Heart left ventricle (tissue), 16 donors: ENCODE measurements at regions not wholly inside any gene's neighbourhood (a gene's known extent, or its start where the extent isn't known, plus 50 kb on each side); places are given as distances from the start of the nearest gene placed in this dataset.

Experiments
- ATAC-seq, 4 donors: fragments of 200-7000 bp; cut with Tn5 transposase; one replicate each; pipeline ENCODE4 v1.9.1; 2020 to 2022; ENCODE audit warnings: moderate library complexity in 4 of 4, mild to moderate bottlenecking in 3 of 4, moderate number of reproducible peaks in 1 of 4
- DNase-seq, 5 donors: peaks; one replicate each; pipeline ENCODE4 v3.0.0-alpha.2; 2020
- H3K27ac ChIP-seq, 12 donors: fragments of 200-600 bp; sonication (generic) in 4 of 12; one replicate each; pipeline versions ENCODE4 v1.5.0 to v1.8.0; 2016 to 2022; ENCODE audit warnings: mild to moderate bottlenecking in 2 of 12
- H3K27me3 ChIP-seq, 9 donors: fragments of 200-600 bp; sonication (generic) in 2 of 9; one replicate each; pipeline versions ENCODE4 v1.5.1 to v1.8.0; 2016 to 2022; ENCODE audit warnings: mild to moderate bottlenecking in 3 of 9
- H3K36me3 ChIP-seq, 9 donors: fragments of 200-600 bp; sonication (generic) in 2 of 9; one replicate each; pipeline versions ENCODE4 v1.5.0 to v1.8.0; 2018 to 2022; ENCODE audit warnings: mild to moderate bottlenecking in 2 of 9
- H3K4me1 ChIP-seq, 12 donors: fragments of 200-600 bp; sonication (generic) in 4 of 12; one replicate each; pipeline versions ENCODE4 v1.5.0 to v1.8.0; 2016 to 2022; ENCODE audit warnings: mild to moderate bottlenecking in 3 of 12
- H3K4me3 ChIP-seq, 12 donors: fragments of 200-600 bp; sonication (generic) in 4 of 12; one replicate each; pipeline versions ENCODE4 v1.5.0 to v1.8.0; 2017 to 2022; ENCODE audit warnings: mild to moderate bottlenecking in 9 of 12, moderate library complexity in 4 of 12
- H3K9me3 ChIP-seq, 12 donors: fragments of 200-600 bp; sonication (generic) in 4 of 12; one replicate each; pipeline versions ENCODE4 v1.5.0 to v1.8.0; 2016 to 2022; ENCODE audit warnings: mild to moderate bottlenecking in 1 of 12
- POLR2A ChIP-seq, 2 donors: fragments of 450-650 bp; IDR thresholded peaks; one replicate each; pipeline ENCODE4 v1.6.1; 2017; ENCODE audit warnings: antibody characterized with exemption in 2 of 2, mild to moderate bottlenecking in 2 of 2, moderate library complexity in 2 of 2
- WGBS, 4 donors: extraction: QIAGEN DNeasy Blood & Tissue Kit in 2 of 4; methylation state at CpG; one replicate each; pipeline versions ENCODE4 v1.1.5 to v1.1.7; 2013 to 2018; 5-methylcytosine and 5-hydroxymethylcytosine counted together
- intact Hi-C, 10 donors: fragments of 100-400 bp; cut with DNase I; formaldehyde crosslinking; loops; one replicate each; pipeline versions ENCODE4 v1.11.1 to v1.14.2; 2022
- TF ChIP-seq, protein P1 (sequence below), 12 donors: fragments of 200-600 bp; sonication (generic) in 4 of 12; IDR thresholded peaks; one replicate each; pipeline versions ENCODE4 v1.5.0 to v1.8.0; 2018 to 2022; ENCODE audit warnings: antibody characterized with exemption in 12 of 12, mild to moderate bottlenecking in 5 of 12
- donor health status: ischemic (EF 13 %, LVEDD 7.1; RV severe dilation, severe dysfunction).
- donor health status: healthy with polysubstance abuse.
- donor health status: DM: no; HTN: yes; CAD: no.
- donor health status: DM: no; HTN: no; CAD: no.
- donor health status: ischemic (EF 25% LVEDD 6.9; RV normal size, moderate dysfunction).
- donor health status: ischemic (EF 25% LVEDD 5.7; RV mildly dilated, moderate dysfunction).
- donor health status: healthy.
- donor health status: DM: yes; HTN: yes; CAD: no.
- donor health status: ischemic (EF 35%, LVEDD 5.7; RV mildly dilated, moderate dysfunction).
- donor health status: nonischemic (EF 11% LVEDD 7.7; RV severe dilation, severe dysfunction).
- donor health status: DM: yes; HTN: yes; CAD: no.
- donor health status: PGD.
- donor health status: ischemic (EF 29% LVEDD 5.4; RV normal size, mild dysfunction).
- donor health status: nonischemic (EF 23%, LVEDD 6.1; RV moderate dilation, normal function).

DNA sequence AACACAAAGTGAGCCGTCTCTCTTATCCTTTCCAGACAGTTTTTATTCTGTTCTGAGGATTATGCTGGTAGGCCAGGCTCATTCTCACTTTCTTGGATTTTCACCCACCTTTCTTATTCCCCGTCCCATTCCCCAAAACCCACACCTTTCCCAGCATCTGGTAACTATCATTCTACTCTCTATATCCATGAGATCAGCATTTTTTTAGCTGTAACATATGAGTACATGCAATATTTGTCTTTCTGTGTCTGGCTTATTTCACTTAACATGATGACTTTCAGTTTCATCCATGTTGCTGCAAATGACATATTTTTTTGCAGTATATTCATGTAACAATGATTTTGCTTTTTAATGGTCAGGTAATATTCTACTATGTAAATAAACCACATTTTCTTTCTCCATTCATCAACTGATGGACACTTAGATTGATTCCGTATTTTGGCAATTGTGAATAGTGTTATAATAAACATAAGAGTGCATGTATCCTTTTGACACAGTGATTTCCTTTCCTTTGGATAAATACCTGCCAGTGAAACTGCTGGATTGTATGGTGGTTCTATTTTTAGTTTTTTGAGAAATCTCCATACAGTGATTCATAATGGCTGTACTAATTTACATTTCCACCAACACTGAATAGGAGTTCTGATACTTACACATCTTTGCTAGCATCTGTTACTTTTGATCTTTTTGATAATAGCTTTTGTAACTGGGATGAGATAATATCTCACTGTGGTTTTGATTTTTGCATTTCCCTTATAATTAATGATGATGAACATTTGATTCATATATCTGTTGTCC, 289.3 kb downstream of the RPRM start:
- no peaks in the 10 kb centered on the region for H3K4me1 ChIP-seq
- H3K27ac ChIP-seq: no peak overlapping the region
- intact Hi-C loops: no loop called here
- TF ChIP-seq POLR2A (IDR thresholded peaks at IDR 0.05): no peak
- TF ChIP-seq, protein P1, sequence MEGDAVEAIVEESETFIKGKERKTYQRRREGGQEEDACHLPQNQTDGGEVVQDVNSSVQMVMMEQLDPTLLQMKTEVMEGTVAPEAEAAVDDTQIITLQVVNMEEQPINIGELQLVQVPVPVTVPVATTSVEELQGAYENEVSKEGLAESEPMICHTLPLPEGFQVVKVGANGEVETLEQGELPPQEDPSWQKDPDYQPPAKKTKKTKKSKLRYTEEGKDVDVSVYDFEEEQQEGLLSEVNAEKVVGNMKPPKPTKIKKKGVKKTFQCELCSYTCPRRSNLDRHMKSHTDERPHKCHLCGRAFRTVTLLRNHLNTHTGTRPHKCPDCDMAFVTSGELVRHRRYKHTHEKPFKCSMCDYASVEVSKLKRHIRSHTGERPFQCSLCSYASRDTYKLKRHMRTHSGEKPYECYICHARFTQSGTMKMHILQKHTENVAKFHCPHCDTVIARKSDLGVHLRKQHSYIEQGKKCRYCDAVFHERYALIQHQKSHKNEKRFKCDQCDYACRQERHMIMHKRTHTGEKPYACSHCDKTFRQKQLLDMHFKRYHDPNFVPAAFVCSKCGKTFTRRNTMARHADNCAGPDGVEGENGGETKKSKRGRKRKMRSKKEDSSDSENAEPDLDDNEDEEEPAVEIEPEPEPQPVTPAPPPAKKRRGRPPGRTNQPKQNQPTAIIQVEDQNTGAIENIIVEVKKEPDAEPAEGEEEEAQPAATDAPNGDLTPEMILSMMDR (IDR thresholded peaks at IDR 0.05): no peak
- WGBS, 4 donors: 78 to 83% (median 80%) methylated on average over 3 of the region's 3 CpGs
- no peaks in the 10 kb centered on the region for H3K36me3 ChIP-seq
- no peak for ATAC-seq
- DNase-seq: no peak
- peaks cover 0 to 37% (median 6%) of the 10 kb centered on the region in 12 donors for H3K9me3 ChIP-seq
- H3K27me3 ChIP-seq: no peaks in the 10 kb centered on the region
- H3K4me3 ChIP-seq: no peak overlapping the region

GRCh38 chr2:153179808-153180207, 298.8 kb downstream of the RPRM start:
- no peak overlapping the region for H3K27ac ChIP-seq
- no peaks in the 10 kb centered on the region for H3K4me1 ChIP-seq
- no peak for TF ChIP-seq POLR2A (IDR thresholded peaks at IDR 0.05)
- TF ChIP-seq, protein P1 (IDR thresholded peaks at IDR 0.05): no peak
- intact Hi-C loops: no loop called here
- H3K9me3 ChIP-seq: peaks cover 0 to 8% (median 0%) of the 10 kb centered on the region in 12 donors
- no peaks in the 10 kb centered on the region for H3K36me3 ChIP-seq
- DNase-seq (no peak), ATAC-seq (no peak)
- WGBS, 4 donors: 85 to 94% (median 90%) methylated on average over 1 of the region's 1 CpG
- H3K4me3 ChIP-seq: no peak overlapping the region
- no peaks in the 10 kb centered on the region for H3K27me3 ChIP-seq

DNA sequence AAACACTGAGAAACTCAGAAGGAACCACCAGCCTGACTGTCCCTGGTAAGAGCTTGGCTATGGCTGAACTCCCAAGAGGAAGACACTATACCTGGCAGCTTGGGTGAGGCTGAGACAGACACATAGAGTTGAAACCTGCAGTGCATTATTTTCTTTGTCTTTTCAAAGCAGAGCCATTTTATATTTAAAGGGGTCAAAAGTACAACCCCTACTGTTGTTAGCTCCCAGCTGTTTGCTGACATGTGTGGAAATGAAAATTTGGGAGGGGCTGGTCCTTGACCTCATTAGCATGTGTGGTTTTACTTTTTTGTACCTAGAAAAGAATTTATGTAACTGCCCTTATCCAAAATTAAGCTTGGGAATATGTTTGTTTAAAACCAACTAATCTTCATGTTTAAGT, 309.0 kb downstream of the RPRM start:
- intact Hi-C loops: no loop called here
- TF ChIP-seq, protein P1 (IDR thresholded peaks at IDR 0.05): no peak
- TF ChIP-seq POLR2A (IDR thresholded peaks at IDR 0.05): no peak

GRCh38 chr2:153165021-153165420, 313.5 kb downstream of the RPRM start:
- no peak for TF ChIP-seq POLR2A (IDR thresholded peaks at IDR 0.05)
- TF ChIP-seq, protein P1 (IDR thresholded peaks at IDR 0.05): no peak
- Histone ChIP-seq H3K4me3 (no peak overlapping the region), H3K4me1 (no peaks in the 10 kb centered on the region), H3K9me3 (no peaks in the 10 kb centered on the region), H3K36me3 (no peaks in the 10 kb centered on the region), H3K27me3 (no peaks in the 10 kb centered on the region), H3K27ac (no peak overlapping the region)
- no peak for DNase-seq
- intact Hi-C loops: no loop called here
- ATAC-seq: no peak

More for the DNA sequence above, 309.0 kb downstream of the RPRM start:
- H3K9me3 ChIP-seq: no peaks in the 10 kb centered on the region
- H3K4me3 ChIP-seq: no peak overlapping the region
- H3K27ac ChIP-seq: no peak overlapping the region
- H3K36me3 ChIP-seq: no peaks in the 10 kb centered on the region
- no peaks in the 10 kb centered on the region for H3K27me3 ChIP-seq
- no peak for DNase-seq
- no peak for ATAC-seq
- H3K4me1 ChIP-seq: no peaks in the 10 kb centered on the region
